ENCODE measurements at regions not wholly inside any gene's neighbourhood (a gene's known extent, or its start where the extent isn't known, plus 50 kb on each side); places are given as distances from the start of the nearest gene placed in this dataset.

GRCh38 chr1:239061770-239062169 is 324.6 kb upstream of the CHRM3 start:
- H3K4me3 ChIP-seq (ENCODE audit: low read depth, low read length): no peak overlapping the region
- TF ChIP-seq CTCF (IDR thresholded peaks at IDR 0.05; ENCODE audit: low read depth, low read length): no peak

- H3K4me3 ChIP-seq (ENCODE audit: low read depth, low read length): no peak overlapping the region
- TF ChIP-seq CTCF (IDR thresholded peaks at IDR 0.05; ENCODE audit: low read depth, low read length): no peak
Measured at GRCh38 chr1:239058190-239058589, 328.2 kb upstream of the CHRM3 start.

GRCh38 chr1:239056940-239057339 is 329.4 kb upstream of the CHRM3 start:
- TF ChIP-seq CTCF (IDR thresholded peaks at IDR 0.05; ENCODE audit: low read depth, low read length): no peak
- H3K4me3 ChIP-seq (ENCODE audit: low read depth, low read length): no peak overlapping the region

- H3K4me3 ChIP-seq (ENCODE audit: low read depth, low read length): no peak overlapping the region
- TF ChIP-seq CTCF (IDR thresholded peaks at IDR 0.05; ENCODE audit: low read depth, low read length): no peak
Measured at GRCh38 chr1:239053279-239053678, 333.1 kb upstream of the CHRM3 start.

- TF ChIP-seq CTCF (IDR thresholded peaks at IDR 0.05; ENCODE audit: low read depth, low read length): no peak
- H3K4me3 ChIP-seq (ENCODE audit: low read depth, low read length): no peak overlapping the region
Measured at GRCh38 chr1:239049571-239049970, 336.8 kb upstream of the CHRM3 start.

- no peak for TF ChIP-seq CTCF (IDR thresholded peaks at IDR 0.05; ENCODE audit: low read depth, low read length)
- H3K4me3 ChIP-seq (ENCODE audit: low read depth, low read length): no peak overlapping the region
Measured at GRCh38 chr1:239044829-239045228, 341.5 kb upstream of the CHRM3 start.

- H3K4me3 ChIP-seq (ENCODE audit: low read depth, low read length): no peak overlapping the region
- no peak for TF ChIP-seq CTCF (IDR thresholded peaks at IDR 0.05; ENCODE audit: low read depth, low read length)
Measured at GRCh38 chr1:239040523-239040922, 345.8 kb upstream of the CHRM3 start.

All from WI38 (cell line).